ENCODE measurements at regions not wholly inside any gene's neighbourhood (a gene's known extent, or its start where the extent isn't known, plus 50 kb on each side); places are given as distances from the start of the nearest gene placed in this dataset.
A peak's percentile ranks its signal among the peaks of the same experiment; 100 is the strongest.

- Histone ChIP-seq H3K27me3 (ENCODE audit: insufficient read depth, insufficient read length) (peaks cover 11% of the 10 kb centered on the region), H3K36me3 (ENCODE audit: insufficient read depth, insufficient read length, low read length) (no peaks in the 10 kb centered on the region), H3K4me1 (ENCODE audit: insufficient read depth, insufficient read length) (no peaks in the 10 kb centered on the region), H3K9me3 (ENCODE audit: insufficient read depth, low read length) (no peaks in the 10 kb centered on the region), H3K4me3 (ENCODE audit: insufficient read length, low read depth) (no peak overlapping the region), H3K9ac (ENCODE audit: insufficient read length, low read depth) (no peak overlapping the region)
- TF ChIP-seq SUZ12 (IDR thresholded peaks at IDR 0.05; ENCODE audit: extremely low read depth, insufficient read depth, insufficient read length) = no peak
- no peak for TF ChIP-seq ZNF274 (IDR thresholded peaks at IDR 0.05; ENCODE audit: low read depth, low read length)
- no peak for TF ChIP-seq YY1 (IDR thresholded peaks at IDR 0.05; ENCODE audit: insufficient read depth, insufficient read length)
- peak; percentile 39 for DNase-seq (ENCODE audit: low read depth, low spot score)
Observed at GRCh38 chr2:238963161-238963970, 115.5 kb downstream of the TWIST2 start.

GRCh38 chr2:238963971-238964328, 116.1 kb downstream of the TWIST2 start:
- H3K9ac ChIP-seq (ENCODE audit: insufficient read length, low read depth) = no peak overlapping the region
- no peak for TF ChIP-seq SUZ12 (IDR thresholded peaks at IDR 0.05; ENCODE audit: extremely low read depth, insufficient read depth, insufficient read length)
- TF ChIP-seq ZNF274 (IDR thresholded peaks at IDR 0.05; ENCODE audit: low read depth, low read length) = no peak
- TF ChIP-seq YY1 (IDR thresholded peaks at IDR 0.05; ENCODE audit: insufficient read depth, insufficient read length) = no peak
- DNase-seq (ENCODE audit: low read depth, low spot score) = no peak
- H3K4me3 ChIP-seq (ENCODE audit: insufficient read length, low read depth) = no peak overlapping the region
- H3K27me3 ChIP-seq (ENCODE audit: insufficient read depth, insufficient read length) = peaks cover 11% of the 10 kb centered on the region
- no peaks in the 10 kb centered on the region for H3K36me3 ChIP-seq (ENCODE audit: insufficient read depth, insufficient read length, low read length)
- no peaks in the 10 kb centered on the region for H3K9me3 ChIP-seq (ENCODE audit: insufficient read depth, low read length)
- H3K4me1 ChIP-seq (ENCODE audit: insufficient read depth, insufficient read length) = no peaks in the 10 kb centered on the region

GRCh38 chr2:238964544-238965067, 116.7 kb downstream of the TWIST2 start:
- no peak for DNase-seq (ENCODE audit: low read depth, low spot score)
- no peaks in the 10 kb centered on the region for H3K9me3 ChIP-seq (ENCODE audit: insufficient read depth, low read length)
- no peak for TF ChIP-seq ZNF274 (IDR thresholded peaks at IDR 0.05; ENCODE audit: low read depth, low read length)
- TF ChIP-seq YY1 (IDR thresholded peaks at IDR 0.05; ENCODE audit: insufficient read depth, insufficient read length) = no peak
- TF ChIP-seq SUZ12 (IDR thresholded peaks at IDR 0.05; ENCODE audit: extremely low read depth, insufficient read depth, insufficient read length) = no peak
- no peaks in the 10 kb centered on the region for H3K4me1 ChIP-seq (ENCODE audit: insufficient read depth, insufficient read length)
- no peaks in the 10 kb centered on the region for H3K36me3 ChIP-seq (ENCODE audit: insufficient read depth, insufficient read length, low read length)
- H3K27me3 ChIP-seq (ENCODE audit: insufficient read depth, insufficient read length) = peaks cover 11% of the 10 kb centered on the region
- no peak overlapping the region for H3K4me3 ChIP-seq (ENCODE audit: insufficient read length, low read depth)
- H3K9ac ChIP-seq (ENCODE audit: insufficient read length, low read depth) = no peak overlapping the region

GRCh38 chr2:238965371-238966071, 117.6 kb downstream of the TWIST2 start:
- TF ChIP-seq YY1 (IDR thresholded peaks at IDR 0.05; ENCODE audit: insufficient read depth, insufficient read length) = no peak
- TF ChIP-seq ZNF274 (IDR thresholded peaks at IDR 0.05; ENCODE audit: low read depth, low read length) = no peak
- TF ChIP-seq SUZ12 (IDR thresholded peaks at IDR 0.05; ENCODE audit: extremely low read depth, insufficient read depth, insufficient read length) = no peak
- Histone ChIP-seq H3K4me1 (ENCODE audit: insufficient read depth, insufficient read length) (no peaks in the 10 kb centered on the region), H3K36me3 (ENCODE audit: insufficient read depth, insufficient read length, low read length) (no peaks in the 10 kb centered on the region), H3K9me3 (ENCODE audit: insufficient read depth, low read length) (no peaks in the 10 kb centered on the region), H3K9ac (ENCODE audit: insufficient read length, low read depth) (no peak overlapping the region), H3K4me3 (ENCODE audit: insufficient read length, low read depth) (no peak overlapping the region), H3K27me3 (ENCODE audit: insufficient read depth, insufficient read length) (peaks cover 11% of the 10 kb centered on the region)
- DNase-seq (ENCODE audit: low read depth, low spot score) = no peak

GRCh38 chr2:238966072-238966937, 118.4 kb downstream of the TWIST2 start:
- no peaks in the 10 kb centered on the region for H3K36me3 ChIP-seq (ENCODE audit: insufficient read depth, insufficient read length, low read length)
- H3K4me3 ChIP-seq (ENCODE audit: insufficient read length, low read depth) = no peak overlapping the region
- no peak overlapping the region for H3K9ac ChIP-seq (ENCODE audit: insufficient read length, low read depth)
- no peak for TF ChIP-seq YY1 (IDR thresholded peaks at IDR 0.05; ENCODE audit: insufficient read depth, insufficient read length)
- no peak for TF ChIP-seq SUZ12 (IDR thresholded peaks at IDR 0.05; ENCODE audit: extremely low read depth, insufficient read depth, insufficient read length)
- no peak for TF ChIP-seq ZNF274 (IDR thresholded peaks at IDR 0.05; ENCODE audit: low read depth, low read length)
- H3K9me3 ChIP-seq (ENCODE audit: insufficient read depth, low read length) = no peaks in the 10 kb centered on the region
- no peak for DNase-seq (ENCODE audit: low read depth, low spot score)
- H3K4me1 ChIP-seq (ENCODE audit: insufficient read depth, insufficient read length) = peaks cover 3% of the 10 kb centered on the region
- H3K27me3 ChIP-seq (ENCODE audit: insufficient read depth, insufficient read length) = peaks cover 12% of the 10 kb centered on the region

- Histone ChIP-seq H3K36me3 (ENCODE audit: insufficient read depth, insufficient read length, low read length) (no peaks in the 10 kb centered on the region), H3K4me3 (ENCODE audit: insufficient read length, low read depth) (no peak overlapping the region), H3K9me3 (ENCODE audit: insufficient read depth, low read length) (no peaks in the 10 kb centered on the region), H3K4me1 (ENCODE audit: insufficient read depth, insufficient read length) (peaks cover 3% of the 10 kb centered on the region), H3K27me3 (ENCODE audit: insufficient read depth, insufficient read length) (peaks cover 16% of the 10 kb centered on the region), H3K9ac (ENCODE audit: insufficient read length, low read depth) (no peak overlapping the region)
- DNase-seq (ENCODE audit: low read depth, low spot score) = no peak
- no peak for TF ChIP-seq SUZ12 (IDR thresholded peaks at IDR 0.05; ENCODE audit: extremely low read depth, insufficient read depth, insufficient read length)
- no peak for TF ChIP-seq ZNF274 (IDR thresholded peaks at IDR 0.05; ENCODE audit: low read depth, low read length)
- TF ChIP-seq YY1 (IDR thresholded peaks at IDR 0.05; ENCODE audit: insufficient read depth, insufficient read length) = no peak
Observed at GRCh38 chr2:238967031-238967977, 119.4 kb downstream of the TWIST2 start.
